OCI-LY3 (cell line): ENCODE measurements at regions not wholly inside any gene's neighbourhood (a gene's known extent, or its start where the extent isn't known, plus 50 kb on each side); places are given as distances from the start of the nearest gene placed in this dataset.

ENCODE experiments used
- H2AFZ ChIP-seq: fragments of 200-600, 300-600 bp; shearing (Covaris generic); 2 replicates; pipeline ENCODE4 v1.6.0; 2014; ENCODE audit warnings: antibody characterized with exemption, low read depth, low read length
- H3K27ac ChIP-seq: fragments of 200-600, 300-600 bp; sonication (generic); 2 replicates; pipeline ENCODE4 v1.5.1; 2014; ENCODE audit warnings: mild to moderate bottlenecking, low read length, moderate library complexity, mixed read lengths
- H3K27me3 ChIP-seq: fragments of 200-600, 300-600 bp; sonication (generic); 2 replicates; pipeline ENCODE4 v1.6.1; 2014; ENCODE audit warnings: low read depth, low read length, mixed read lengths
- H3K36me3 ChIP-seq: fragments of 200-600, 300-600 bp; sonication (generic); replicated peaks from 2 replicates; pipeline ENCODE3; 2014; ENCODE audit warnings: low read depth, low read length, mixed read lengths
- H3K4me1 ChIP-seq: fragments of 300-600, 200-600 bp; sonication (generic); 2 replicates; pipeline ENCODE4 v1.6.1; 2014; ENCODE audit warnings: low read length, mixed read lengths
- H3K4me2 ChIP-seq: fragments of 200-600, 300-600 bp; sonication (generic); 2 replicates; pipeline ENCODE4 v1.6.1; 2014; ENCODE audit warnings: low read length, mixed read lengths
- H3K4me3 ChIP-seq: fragments of 300-600, 200-600 bp; sonication (generic); 2 replicates; pipeline ENCODE4 v1.5.1; 2014; ENCODE audit warnings: antibody characterized with exemption, mild to moderate bottlenecking, low read length, moderate library complexity
- H3K79me2 ChIP-seq: fragments of 300-600, 200-600 bp; shearing (Covaris generic); 2 replicates; pipeline ENCODE4 v1.6.1; 2014; ENCODE audit warnings: mild to moderate bottlenecking, low read length, mixed read lengths
- H3K9ac ChIP-seq: fragments of 300-600, 200-600 bp; shearing (Covaris generic); 2 replicates; pipeline ENCODE4 v1.6.0; 2014; ENCODE audit warnings: mild to moderate bottlenecking, low read length, moderate library complexity
- H3K9me3 ChIP-seq: fragments of 200-600, 300-600 bp; shearing (Covaris generic); 2 replicates; pipeline ENCODE4 v1.6.1; 2014; ENCODE audit warnings: low read length, mixed read lengths; ENCODE audit not compliant: insufficient read depth
- H4K20me1 ChIP-seq: fragments of 200-600, 300-600 bp; sonication (generic); 2 replicates; pipeline ENCODE4 v1.6.1; 2016; ENCODE audit warnings: low read length, mixed read lengths; ENCODE audit not compliant: insufficient read depth
- EZH2phosphoT487 ChIP-seq: fragments of 200-600 bp; shearing (Covaris generic); IDR thresholded peaks from 2 replicates; pipeline ENCODE4 v1.6.1; 2018; ENCODE audit warnings: antibody characterized with exemption, mixed run types, low read depth
- TF ChIP-seq, protein P1 (sequence below): fragments of 200-600, 300-600 bp; sonication (generic); IDR thresholded peaks from 2 replicates; pipeline ENCODE4 v1.5.1; 2014; ENCODE audit warnings: antibody characterized with exemption, low read length, low read depth

DNA sequence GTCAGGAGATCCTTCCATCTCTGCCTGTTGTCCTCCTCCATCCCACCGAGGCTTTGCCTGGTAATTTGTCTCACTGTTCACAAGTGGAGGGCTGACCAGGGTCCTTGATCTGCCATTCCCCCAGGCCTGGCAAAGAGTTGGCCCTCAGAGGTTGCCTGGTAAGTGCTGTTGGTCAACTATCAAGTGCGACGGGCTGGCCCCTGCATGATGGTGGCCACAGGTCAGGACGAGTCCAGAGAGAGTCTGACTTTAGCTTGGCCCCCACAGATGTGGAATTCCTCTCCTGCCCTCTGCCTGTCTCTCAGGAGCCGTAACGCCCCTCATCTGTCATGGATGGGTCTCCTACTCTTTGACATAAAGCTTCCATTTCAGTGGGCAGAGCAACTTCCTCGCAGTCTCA lies 97.3 kb upstream of the SMIM21 start:
- Histone ChIP-seq H3K4me2 (no peak overlapping the region), H3K36me3 (no peaks in the 10 kb centered on the region), H2AFZ (no peak overlapping the region), H3K4me1 (no peaks in the 10 kb centered on the region), H3K79me2 (no peaks in the 10 kb centered on the region), H3K27me3 (peaks cover 29% of the 10 kb centered on the region; the same call in 1 of the 2 replicates), H3K9me3 (no peaks in the 10 kb centered on the region), H3K4me3 (no peak overlapping the region), H3K27ac (no peak overlapping the region), H3K9ac (no peak overlapping the region), H4K20me1 (no peaks in the 10 kb centered on the region)
- TF ChIP-seq EZH2phosphoT487 = no peak
- TF ChIP-seq, protein P1, sequence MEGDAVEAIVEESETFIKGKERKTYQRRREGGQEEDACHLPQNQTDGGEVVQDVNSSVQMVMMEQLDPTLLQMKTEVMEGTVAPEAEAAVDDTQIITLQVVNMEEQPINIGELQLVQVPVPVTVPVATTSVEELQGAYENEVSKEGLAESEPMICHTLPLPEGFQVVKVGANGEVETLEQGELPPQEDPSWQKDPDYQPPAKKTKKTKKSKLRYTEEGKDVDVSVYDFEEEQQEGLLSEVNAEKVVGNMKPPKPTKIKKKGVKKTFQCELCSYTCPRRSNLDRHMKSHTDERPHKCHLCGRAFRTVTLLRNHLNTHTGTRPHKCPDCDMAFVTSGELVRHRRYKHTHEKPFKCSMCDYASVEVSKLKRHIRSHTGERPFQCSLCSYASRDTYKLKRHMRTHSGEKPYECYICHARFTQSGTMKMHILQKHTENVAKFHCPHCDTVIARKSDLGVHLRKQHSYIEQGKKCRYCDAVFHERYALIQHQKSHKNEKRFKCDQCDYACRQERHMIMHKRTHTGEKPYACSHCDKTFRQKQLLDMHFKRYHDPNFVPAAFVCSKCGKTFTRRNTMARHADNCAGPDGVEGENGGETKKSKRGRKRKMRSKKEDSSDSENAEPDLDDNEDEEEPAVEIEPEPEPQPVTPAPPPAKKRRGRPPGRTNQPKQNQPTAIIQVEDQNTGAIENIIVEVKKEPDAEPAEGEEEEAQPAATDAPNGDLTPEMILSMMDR = no peak

DNA sequence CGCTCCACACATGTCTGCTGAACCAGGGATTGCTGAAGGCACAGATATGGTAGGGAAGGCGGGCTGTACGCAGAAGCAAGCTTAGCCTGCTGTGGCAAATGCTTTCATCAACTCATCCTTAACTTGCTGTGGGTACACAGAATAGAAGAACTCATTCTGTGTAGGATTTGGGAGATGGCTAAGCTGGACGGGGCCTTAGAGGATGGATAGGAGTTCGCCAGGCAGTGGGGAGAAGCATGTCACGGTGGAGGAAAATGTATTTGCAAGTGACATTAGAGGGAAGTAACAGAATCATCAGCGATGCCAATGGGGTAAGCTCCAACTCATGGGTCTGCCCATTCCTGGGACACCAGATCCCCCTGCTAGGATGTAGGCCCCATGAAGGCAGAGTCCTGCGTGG lies 96.7 kb upstream of the SMIM21 start:
- H3K9me3 ChIP-seq = no peaks in the 10 kb centered on the region
- H3K4me3 ChIP-seq = no peak overlapping the region
- no peaks in the 10 kb centered on the region for H3K4me1 ChIP-seq
- peaks cover 28% of the 10 kb centered on the region; the same call in 1 of the 2 replicates for H3K27me3 ChIP-seq
- TF ChIP-seq, protein P1 = no peak
- no peak for TF ChIP-seq EZH2phosphoT487
- no peak overlapping the region for H3K9ac ChIP-seq
- no peak overlapping the region for H3K4me2 ChIP-seq
- H2AFZ ChIP-seq = no peak overlapping the region
- H3K27ac ChIP-seq = no peak overlapping the region
- H3K79me2 ChIP-seq = no peaks in the 10 kb centered on the region
- H3K36me3 ChIP-seq = no peaks in the 10 kb centered on the region
- no peaks in the 10 kb centered on the region for H4K20me1 ChIP-seq

DNA sequence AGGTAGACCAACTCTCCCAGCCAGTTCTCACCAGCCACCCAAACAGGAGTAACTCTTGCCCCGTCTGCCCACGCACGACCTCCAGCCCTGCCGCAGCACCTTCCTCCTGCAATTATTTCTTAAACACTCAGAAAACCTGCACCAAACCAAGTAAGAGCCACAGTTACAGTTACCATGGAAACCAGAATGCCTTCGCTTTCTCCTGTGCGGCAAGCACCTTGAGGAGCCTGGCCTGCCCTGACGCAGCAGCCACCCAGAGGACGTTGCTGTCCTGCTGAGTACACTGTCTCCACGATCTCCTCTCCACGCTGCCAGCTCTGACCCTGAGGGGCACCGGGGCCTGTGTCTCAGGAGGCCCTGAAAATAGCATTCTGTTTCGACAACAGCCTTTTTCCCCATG lies 94.3 kb upstream of the SMIM21 start:
- no peak overlapping the region for H3K9ac ChIP-seq
- no peaks in the 10 kb centered on the region for H3K79me2 ChIP-seq
- TF ChIP-seq EZH2phosphoT487 = no peak
- TF ChIP-seq, protein P1 = no peak
- H3K27me3 ChIP-seq = peaks cover 18% of the 10 kb centered on the region; the same call in 1 of the 2 replicates
- H3K4me3 ChIP-seq = no peak overlapping the region
- no peak overlapping the region for H3K4me2 ChIP-seq
- no peaks in the 10 kb centered on the region for H3K36me3 ChIP-seq
- H3K27ac ChIP-seq = no peak overlapping the region
- no peaks in the 10 kb centered on the region for H3K4me1 ChIP-seq
- H2AFZ ChIP-seq = no peak overlapping the region
- H4K20me1 ChIP-seq = no peaks in the 10 kb centered on the region
- no peaks in the 10 kb centered on the region for H3K9me3 ChIP-seq

DNA sequence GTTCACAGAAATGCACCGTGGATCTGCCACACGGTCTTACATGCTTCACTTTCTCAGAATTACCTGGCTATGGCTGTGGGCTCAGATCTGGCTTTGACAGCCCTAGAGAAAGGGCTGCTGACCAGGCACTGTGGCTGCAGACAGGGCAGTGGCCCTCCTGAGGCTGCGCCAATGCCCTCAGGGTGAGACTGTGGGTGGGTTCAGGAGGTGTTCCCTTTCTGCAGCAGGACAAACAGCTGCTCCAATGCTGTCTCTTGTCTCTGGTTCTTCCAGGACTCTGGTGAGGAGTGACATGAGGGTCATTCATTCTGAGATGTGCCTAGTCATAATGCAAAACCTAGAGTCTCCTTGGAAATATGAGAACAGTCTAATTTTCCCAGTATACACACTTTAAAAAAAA lies 90.5 kb upstream of the SMIM21 start:
- Histone ChIP-seq H3K79me2 (no peaks in the 10 kb centered on the region), H3K4me1 (no peaks in the 10 kb centered on the region), H3K27me3 (peaks cover 20% of the 10 kb centered on the region; the same call in 1 of the 2 replicates), H3K9ac (no peak overlapping the region), H3K4me3 (no peak overlapping the region), H3K27ac (no peak overlapping the region), H4K20me1 (no peaks in the 10 kb centered on the region), H2AFZ (no peak overlapping the region), H3K9me3 (no peaks in the 10 kb centered on the region), H3K4me2 (no peak overlapping the region), H3K36me3 (no peaks in the 10 kb centered on the region)
- TF ChIP-seq, protein P1 = no peak
- TF ChIP-seq EZH2phosphoT487 = no peak
